ENCODE measurements at regions not wholly inside any gene's neighbourhood (a gene's known extent, or its start where the extent isn't known, plus 50 kb on each side); places are given as distances from the start of the nearest gene placed in this dataset.

- DNase-seq, result no peak
Observed at GRCh38 chr4:140316799-140317198, 56.6 kb upstream of the SCOC start.

- DNase-seq, result no peak
Observed at GRCh38 chr4:140315970-140316369, 57.5 kb upstream of the SCOC start.

GRCh38 chr4:140315438-140315837 is 58.0 kb upstream of the SCOC start:
- no peak for DNase-seq

- no peak for DNase-seq
Observed at GRCh38 chr4:140315019-140315418, 58.4 kb upstream of the SCOC start.

GRCh38 chr4:140312100-140312499 is 61.3 kb upstream of the SCOC start:
- DNase-seq, result no peak

GRCh38 chr4:140311257-140311835 is 62.1 kb upstream of the SCOC start:
- DNase-seq, result no peak

GRCh38 chr4:140309124-140309870 is 64.1 kb upstream of the SCOC start:
- no peak for DNase-seq

GRCh38 chr4:140308366-140309123 is 64.9 kb upstream of the SCOC start:
- no peak for DNase-seq

- DNase-seq, result no peak
Observed at GRCh38 chr4:140305053-140305452, 68.4 kb upstream of the SCOC start.

- no peak for DNase-seq
Observed at GRCh38 chr4:140304346-140304745, 69.1 kb upstream of the SCOC start.

- DNase-seq, result no peak
Observed at GRCh38 chr4:140302151-140302859, 71.1 kb upstream of the SCOC start.

GRCh38 chr4:140300271-140300970 is 73.0 kb upstream of the SCOC start:
- peak; percentile 82 for DNase-seq

GRCh38 chr4:140298001-140298400 is 75.4 kb upstream of the SCOC start:
- DNase-seq, result no peak

- peak; percentile 87 for DNase-seq
Observed at GRCh38 chr4:140297221-140297570, 76.2 kb upstream of the SCOC start.

- DNase-seq, result peak; percentile 71
Observed at GRCh38 chr4:140296335-140297220, 76.9 kb upstream of the SCOC start.

GRCh38 chr4:140293979-140294378 is 79.5 kb upstream of the SCOC start:
- DNase-seq, result peak; percentile 65

- DNase-seq, result no peak
Observed at GRCh38 chr4:140291259-140291658, 82.2 kb upstream of the SCOC start.

- no peak for DNase-seq
Observed at GRCh38 chr4:140289486-140289885, 84.0 kb upstream of the SCOC start.

- no peak for DNase-seq
Observed at GRCh38 chr4:140286456-140286855, 87.0 kb upstream of the SCOC start.

GRCh38 chr4:140284456-140284855 is 89.0 kb upstream of the SCOC start:
- DNase-seq, result no peak

GRCh38 chr4:140281828-140282552 is 91.5 kb upstream of the SCOC start:
- DNase-seq, result no peak

Data from islet precursor cell (in vitro differentiated cells).